ENCODE measurements at regions not wholly inside any gene's neighbourhood (a gene's known extent, or its start where the extent isn't known, plus 50 kb on each side); places are given as distances from the start of the nearest gene placed in this dataset.

GRCh38 chr5:3019045-3019444 lies 267.6 kb upstream of the IRX2 start:
- TF ChIP-seq POLR2AphosphoS5 (IDR thresholded peaks at IDR 0.05; ENCODE audit: low read depth, low read length) = no peak
- TF ChIP-seq CEBPB (IDR thresholded peaks at IDR 0.05; ENCODE audit: low read depth, low read length) = no peak
- no peak for TF ChIP-seq CTCF (IDR thresholded peaks at IDR 0.05; ENCODE audit: control extremely low read depth in 1 of 3, insufficient read depth in 1 of 3, low read depth in 1 of 3, low read length in 3 of 3)
- no peak for TF ChIP-seq EZH2 (IDR thresholded peaks at IDR 0.05; ENCODE audit: low read depth, low read length, severe bottlenecking)
- no peak for TF ChIP-seq YY1 (IDR thresholded peaks at IDR 0.05; ENCODE audit: low read depth, low read length)
- no peak for TF ChIP-seq POLR2A (IDR thresholded peaks at IDR 0.05; ENCODE audit: control extremely low read depth in 1 of 2, low read depth in 2 of 2, low read length in 2 of 2)
- no peak for TF ChIP-seq BRCA1 (IDR thresholded peaks at IDR 0.05; ENCODE audit: low read depth, low read length)
- no peak for TF ChIP-seq ATF3 (IDR thresholded peaks at IDR 0.05; ENCODE audit: insufficient read depth, low read depth, low read length)
- TF ChIP-seq KDM1A (IDR thresholded peaks at IDR 0.05; ENCODE audit: borderline replicate concordance, low read length) = no peak
- no peak for TF ChIP-seq MAX (IDR thresholded peaks at IDR 0.05)
- TF ChIP-seq NANOG (IDR thresholded peaks at IDR 0.05; ENCODE audit: insufficient read depth, low read depth, low read length, poor library complexity, severe bottlenecking) = no peak
- TF ChIP-seq SRF (IDR thresholded peaks at IDR 0.05; ENCODE audit: low read depth, low read length) = no peak
- no peak for TF ChIP-seq KDM5A (IDR thresholded peaks at IDR 0.05; ENCODE audit: low read length)
